CD1c-positive myeloid dendritic cell (primary cell): ENCODE measurements at regions not wholly inside any gene's neighbourhood (a gene's known extent, or its start where the extent isn't known, plus 50 kb on each side); places are given as distances from the start of the nearest gene placed in this dataset.

ENCODE experiments used
- DNase-seq: peaks from one replicate; pipeline ENCODE4 v3.0.0-alpha.2; 2016; ENCODE audit errors: extremely low spot score

GRCh38 chr9:117487555-117488175 is 72.8 kb upstream of the ASTN2 start:
- peak; percentile 54 for DNase-seq

- DNase-seq = no peak
Measured at GRCh38 chr9:117486426-117486825, 71.6 kb upstream of the ASTN2 start.

GRCh38 chr9:117485176-117485575 is 70.3 kb upstream of the ASTN2 start:
- no peak for DNase-seq

GRCh38 chr9:117480729-117481128 is 65.9 kb upstream of the ASTN2 start:
- no peak for DNase-seq

GRCh38 chr9:117480253-117480652 is 65.4 kb upstream of the ASTN2 start:
- no peak for DNase-seq

DNA sequence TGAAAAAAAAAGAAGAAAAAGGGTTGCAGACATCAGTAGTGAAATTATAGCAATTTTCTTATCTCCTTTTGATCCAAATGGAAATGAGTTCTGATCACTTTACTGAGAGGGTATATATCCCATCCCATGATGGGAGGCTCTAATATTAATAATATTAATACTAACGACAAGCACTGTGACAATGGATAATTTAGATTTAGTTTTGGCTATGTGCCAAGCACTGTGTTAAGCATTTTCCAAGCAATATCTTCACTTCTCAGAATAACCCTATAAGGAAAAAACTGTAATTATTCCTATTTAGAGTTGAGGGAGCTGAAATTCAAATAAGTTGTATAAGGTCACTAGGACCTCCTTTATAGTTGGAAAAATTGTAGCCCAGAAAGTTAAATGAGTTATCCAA is 58.4 kb upstream of the ASTN2 start:
- DNase-seq = no peak

DNA sequence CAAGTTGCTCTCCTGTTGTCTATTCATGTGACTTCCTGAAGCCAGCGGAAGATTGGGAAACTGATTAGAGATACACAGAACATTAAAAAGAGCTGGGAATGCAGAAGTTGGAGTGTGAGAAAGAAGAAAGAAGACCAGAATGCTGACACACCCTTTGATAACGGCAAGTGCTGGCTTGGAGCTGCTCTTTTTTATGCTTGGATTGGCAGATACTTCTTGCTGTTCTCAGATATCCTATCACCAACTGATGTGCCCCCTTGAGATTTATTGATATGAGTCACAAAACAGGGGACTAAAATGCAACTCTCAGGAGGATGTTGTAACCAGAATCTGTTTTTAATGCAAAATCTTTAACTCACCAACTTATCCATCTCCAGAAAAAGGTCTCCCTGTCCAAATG is 56.0 kb upstream of the ASTN2 start:
- no peak for DNase-seq

DNA sequence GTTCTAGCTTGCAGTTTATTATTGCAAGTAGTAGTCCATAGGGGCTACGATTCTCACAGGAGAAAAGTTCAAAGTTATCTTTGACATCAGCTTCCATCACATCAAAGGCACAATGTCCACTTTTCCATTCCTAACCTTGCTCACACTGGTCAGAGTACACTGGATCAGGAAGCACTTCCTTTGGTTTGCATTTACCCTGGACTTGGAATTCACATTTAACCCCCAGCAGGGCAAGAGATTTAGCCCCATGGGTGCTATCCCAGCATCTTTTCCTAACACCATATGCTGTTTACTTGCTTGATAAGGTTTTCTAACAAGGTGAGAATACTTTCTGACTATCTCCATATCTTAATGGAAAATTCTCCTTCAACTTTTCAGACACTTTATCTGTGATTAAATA is 55.6 kb upstream of the ASTN2 start:
- DNase-seq = no peak

DNA sequence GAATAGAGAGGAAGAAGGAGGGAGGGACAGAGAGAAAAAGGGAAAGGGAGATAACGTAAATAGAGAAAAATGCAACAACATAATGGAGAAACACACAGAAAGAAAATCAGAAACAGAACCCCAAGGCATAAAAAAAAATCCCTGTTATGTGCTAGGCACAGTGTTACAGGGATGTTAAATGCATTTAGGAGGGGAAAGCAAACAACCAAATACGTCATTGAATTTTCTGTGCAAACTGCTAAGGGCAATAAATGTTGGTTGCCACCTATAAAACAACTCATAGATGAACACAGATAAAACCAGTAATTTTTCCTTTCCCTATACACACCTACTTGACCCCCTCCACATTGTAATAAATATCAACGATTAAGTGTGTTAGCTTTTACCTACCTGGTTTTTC is 51.3 kb upstream of the ASTN2 start:
- no peak for DNase-seq

DNA sequence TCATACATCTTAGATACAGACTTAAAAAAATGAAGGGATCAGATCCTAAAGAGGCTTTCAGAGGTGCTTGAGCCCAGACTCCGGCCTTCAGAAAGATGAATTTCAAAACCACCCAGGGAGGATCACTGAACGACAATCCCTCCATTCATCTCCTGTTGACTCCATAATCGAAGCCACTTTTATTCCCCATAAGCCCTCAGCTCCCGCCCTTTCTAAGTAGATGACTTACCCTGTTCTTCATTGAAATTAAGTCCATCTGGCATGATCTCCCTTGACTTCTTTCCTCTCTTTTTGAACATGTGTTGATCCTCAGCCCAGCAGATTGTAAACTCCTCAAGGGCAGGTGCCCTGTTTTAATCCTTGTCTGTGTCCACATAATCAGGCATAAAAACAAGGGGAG is 50.8 kb upstream of the ASTN2 start:
- no peak for DNase-seq

- no peak for DNase-seq
Measured at GRCh38 chr9:117464941-117465616, 50.2 kb upstream of the ASTN2 start.
